ENCODE measurements at regions not wholly inside any gene's neighbourhood (a gene's known extent, or its start where the extent isn't known, plus 50 kb on each side); places are given as distances from the start of the nearest gene placed in this dataset.

DNA sequence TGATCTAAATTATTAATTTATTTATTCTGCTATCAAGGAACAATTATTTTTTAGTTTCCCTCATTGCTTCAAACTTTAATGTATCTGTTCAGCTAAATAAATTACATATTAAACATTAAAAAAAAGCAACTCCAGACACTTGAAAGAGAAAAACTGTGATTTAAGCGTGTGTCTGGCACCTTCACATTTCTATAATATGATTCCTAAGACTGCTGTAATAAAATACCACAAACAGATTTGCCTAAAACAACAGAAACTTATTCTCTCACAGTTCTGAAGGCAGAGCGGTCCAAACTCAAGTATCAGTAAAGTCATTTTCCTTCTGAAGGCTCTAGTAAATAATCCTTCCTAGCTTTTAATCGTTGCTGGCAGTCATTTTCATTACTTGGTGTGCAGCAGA, 580.4 kb upstream of the KCND2 start:
- Mint-ChIP-seq H3K36me3 (ENCODE audit: low read depth, unreplicated experiment) (no peaks in the 10 kb centered on the region), H3K4me1 (ENCODE audit: unreplicated experiment) (no peaks in the 10 kb centered on the region), H3K4me3 (ENCODE audit: unreplicated experiment) (no peak overlapping the region), H3K27ac (ENCODE audit: unreplicated experiment) (no peak overlapping the region), H3K27me3 (ENCODE audit: unreplicated experiment) (no peaks in the 10 kb centered on the region), H3K9me3 (ENCODE audit: unreplicated experiment) (no peaks in the 10 kb centered on the region)
- TF ChIP-seq, protein P1, sequence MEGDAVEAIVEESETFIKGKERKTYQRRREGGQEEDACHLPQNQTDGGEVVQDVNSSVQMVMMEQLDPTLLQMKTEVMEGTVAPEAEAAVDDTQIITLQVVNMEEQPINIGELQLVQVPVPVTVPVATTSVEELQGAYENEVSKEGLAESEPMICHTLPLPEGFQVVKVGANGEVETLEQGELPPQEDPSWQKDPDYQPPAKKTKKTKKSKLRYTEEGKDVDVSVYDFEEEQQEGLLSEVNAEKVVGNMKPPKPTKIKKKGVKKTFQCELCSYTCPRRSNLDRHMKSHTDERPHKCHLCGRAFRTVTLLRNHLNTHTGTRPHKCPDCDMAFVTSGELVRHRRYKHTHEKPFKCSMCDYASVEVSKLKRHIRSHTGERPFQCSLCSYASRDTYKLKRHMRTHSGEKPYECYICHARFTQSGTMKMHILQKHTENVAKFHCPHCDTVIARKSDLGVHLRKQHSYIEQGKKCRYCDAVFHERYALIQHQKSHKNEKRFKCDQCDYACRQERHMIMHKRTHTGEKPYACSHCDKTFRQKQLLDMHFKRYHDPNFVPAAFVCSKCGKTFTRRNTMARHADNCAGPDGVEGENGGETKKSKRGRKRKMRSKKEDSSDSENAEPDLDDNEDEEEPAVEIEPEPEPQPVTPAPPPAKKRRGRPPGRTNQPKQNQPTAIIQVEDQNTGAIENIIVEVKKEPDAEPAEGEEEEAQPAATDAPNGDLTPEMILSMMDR (IDR thresholded peaks at IDR 0.05; ENCODE audit: unreplicated experiment) = no peak
- DNase-seq (ENCODE audit: low spot score) = no peak

DNA sequence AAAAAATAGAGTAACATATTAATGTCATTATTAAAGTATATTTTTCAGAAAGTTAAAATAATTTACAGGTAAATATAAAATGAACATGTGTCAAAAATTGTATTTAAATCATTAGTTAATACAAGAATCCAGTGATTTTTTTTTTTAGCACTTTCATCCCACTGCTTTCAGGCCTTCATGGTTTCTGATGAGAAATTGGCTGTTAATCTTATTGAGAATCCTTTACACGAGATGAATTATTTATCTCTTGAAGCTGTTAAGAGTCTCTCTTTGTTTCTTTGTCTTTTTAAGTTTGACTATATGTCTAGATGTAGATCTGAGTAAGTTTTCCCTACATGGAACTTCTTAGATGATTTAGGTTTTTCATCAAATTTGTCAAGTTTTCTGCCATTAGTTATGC, 578.5 kb upstream of the KCND2 start:
- TF ChIP-seq, protein P1 (IDR thresholded peaks at IDR 0.05; ENCODE audit: unreplicated experiment) = no peak
- no peaks in the 10 kb centered on the region for H3K9me3 Mint-ChIP-seq (ENCODE audit: unreplicated experiment)
- H3K4me3 Mint-ChIP-seq (ENCODE audit: unreplicated experiment) = no peak overlapping the region
- H3K4me1 Mint-ChIP-seq (ENCODE audit: unreplicated experiment) = no peaks in the 10 kb centered on the region
- DNase-seq (ENCODE audit: low spot score) = no peak
- H3K27ac Mint-ChIP-seq (ENCODE audit: unreplicated experiment) = no peak overlapping the region
- no peaks in the 10 kb centered on the region for H3K27me3 Mint-ChIP-seq (ENCODE audit: unreplicated experiment)
- H3K36me3 Mint-ChIP-seq (ENCODE audit: low read depth, unreplicated experiment) = no peaks in the 10 kb centered on the region

DNA sequence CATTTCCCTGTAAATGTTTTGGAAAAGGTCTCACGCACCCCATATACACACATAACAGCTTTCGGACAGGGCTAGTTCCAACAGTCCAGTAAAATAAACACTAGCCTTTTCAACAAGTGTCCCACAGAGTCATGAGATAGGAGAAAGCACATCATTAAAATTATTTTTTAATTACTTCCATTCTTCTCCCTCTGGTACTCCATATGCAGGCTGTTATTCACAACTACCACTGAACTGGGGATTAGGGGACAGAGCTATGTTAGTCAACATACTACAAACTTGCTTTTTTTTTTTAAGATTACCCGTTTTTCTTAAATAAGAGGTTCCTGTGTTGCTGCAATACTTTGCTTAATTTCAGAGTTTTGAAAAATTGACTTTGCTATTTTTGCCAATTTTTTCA, 576.6 kb upstream of the KCND2 start:
- no peaks in the 10 kb centered on the region for H3K9me3 Mint-ChIP-seq (ENCODE audit: unreplicated experiment)
- no peak overlapping the region for H3K4me3 Mint-ChIP-seq (ENCODE audit: unreplicated experiment)
- DNase-seq (ENCODE audit: low spot score) = no peak
- no peak overlapping the region for H3K27ac Mint-ChIP-seq (ENCODE audit: unreplicated experiment)
- H3K36me3 Mint-ChIP-seq (ENCODE audit: low read depth, unreplicated experiment) = no peaks in the 10 kb centered on the region
- TF ChIP-seq, protein P1 (IDR thresholded peaks at IDR 0.05; ENCODE audit: unreplicated experiment) = no peak
- no peaks in the 10 kb centered on the region for H3K27me3 Mint-ChIP-seq (ENCODE audit: unreplicated experiment)
- no peaks in the 10 kb centered on the region for H3K4me1 Mint-ChIP-seq (ENCODE audit: unreplicated experiment)

DNA sequence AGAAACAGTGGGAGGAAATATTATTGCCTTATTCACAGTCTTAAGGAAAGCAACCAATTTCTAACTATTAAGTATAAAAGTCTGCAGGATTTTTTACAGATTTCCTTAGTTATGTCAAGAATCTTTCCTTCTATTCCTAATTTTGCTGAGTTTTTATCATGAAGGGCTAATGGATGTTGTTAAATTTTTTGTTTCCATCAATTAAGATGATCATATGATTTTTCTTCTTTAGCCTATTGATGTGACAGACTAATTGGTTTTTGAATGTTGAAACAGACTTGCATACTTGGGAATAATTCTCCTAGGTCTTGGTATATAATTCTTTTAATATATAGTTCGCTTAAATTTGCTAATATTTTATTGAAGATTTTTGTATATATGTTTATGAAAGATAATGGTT, 569.1 kb upstream of the KCND2 start:
- no peak for DNase-seq (ENCODE audit: low spot score)
- no peaks in the 10 kb centered on the region for H3K27me3 Mint-ChIP-seq (ENCODE audit: unreplicated experiment)
- no peak overlapping the region for H3K4me3 Mint-ChIP-seq (ENCODE audit: unreplicated experiment)
- peaks cover 5% of the 10 kb centered on the region for H3K9me3 Mint-ChIP-seq (ENCODE audit: unreplicated experiment)
- H3K27ac Mint-ChIP-seq (ENCODE audit: unreplicated experiment) = no peak overlapping the region
- H3K36me3 Mint-ChIP-seq (ENCODE audit: low read depth, unreplicated experiment) = peaks cover 5% of the 10 kb centered on the region
- peaks cover 11% of the 10 kb centered on the region for H3K4me1 Mint-ChIP-seq (ENCODE audit: unreplicated experiment)
- TF ChIP-seq, protein P1 (IDR thresholded peaks at IDR 0.05; ENCODE audit: unreplicated experiment) = no peak

DNA sequence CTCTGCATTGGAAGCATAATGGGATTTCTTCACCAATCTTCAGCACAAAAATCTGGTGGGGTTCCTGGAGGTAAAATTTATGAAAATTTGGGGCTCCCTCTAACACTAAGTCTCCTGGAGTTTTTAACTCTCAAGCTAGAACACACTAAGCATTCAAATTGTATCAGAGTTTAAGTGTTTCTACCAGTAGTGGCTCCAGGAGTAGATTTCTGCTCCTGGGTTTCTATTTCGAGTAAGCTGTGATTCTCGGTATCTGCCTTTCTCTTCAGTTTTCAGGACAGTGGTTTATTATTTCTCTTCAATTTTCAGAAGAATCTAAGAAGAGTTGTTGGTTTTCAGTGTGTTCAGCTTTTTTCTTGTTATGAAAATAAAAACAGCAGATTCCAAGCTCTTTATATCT, 566.4 kb upstream of the KCND2 start:
- peaks cover 11% of the 10 kb centered on the region for H3K4me1 Mint-ChIP-seq (ENCODE audit: unreplicated experiment)
- no peak overlapping the region for H3K4me3 Mint-ChIP-seq (ENCODE audit: unreplicated experiment)
- peak overlapping the region; percentile 80 for H3K27ac Mint-ChIP-seq (ENCODE audit: unreplicated experiment)
- H3K27me3 Mint-ChIP-seq (ENCODE audit: unreplicated experiment) = no peaks in the 10 kb centered on the region
- peaks cover 5% of the 10 kb centered on the region for H3K9me3 Mint-ChIP-seq (ENCODE audit: unreplicated experiment)
- no peak for DNase-seq (ENCODE audit: low spot score)
- TF ChIP-seq, protein P1 (IDR thresholded peaks at IDR 0.05; ENCODE audit: unreplicated experiment) = no peak
- H3K36me3 Mint-ChIP-seq (ENCODE audit: low read depth, unreplicated experiment) = peaks cover 5% of the 10 kb centered on the region
